ENCODE measurements at regions not wholly inside any gene's neighbourhood (a gene's known extent, or its start where the extent isn't known, plus 50 kb on each side); places are given as distances from the start of the nearest gene placed in this dataset.

- no peak for DNase-seq (ENCODE audit: low spot score)
- FAIRE-seq: no peak
Observed at GRCh38 chr4:136458326-136458725, 1074.0 kb downstream of the PCDH18 start.

DNA sequence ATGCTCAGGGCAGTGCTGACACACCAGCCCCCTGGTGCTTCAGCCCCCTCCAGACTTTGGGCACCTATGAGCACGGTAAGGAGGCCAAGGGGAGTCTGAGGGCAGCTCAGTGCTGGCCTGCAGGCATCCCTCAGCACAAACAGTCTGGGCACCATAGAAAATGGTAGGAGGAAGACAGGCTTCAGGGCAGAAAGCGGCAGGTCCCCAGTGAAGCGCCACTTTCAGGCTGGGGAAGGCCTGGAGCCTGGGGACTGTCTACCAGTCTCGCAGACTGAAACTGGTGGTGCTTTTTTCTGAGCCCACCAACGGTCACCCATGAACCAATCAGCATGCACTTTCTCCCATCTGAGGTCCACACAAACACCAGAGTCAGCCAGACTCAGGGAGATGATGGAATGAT lies 1074.7 kb downstream of the PCDH18 start:
- FAIRE-seq: no peak
- no peak for DNase-seq (ENCODE audit: low spot score)

DNA sequence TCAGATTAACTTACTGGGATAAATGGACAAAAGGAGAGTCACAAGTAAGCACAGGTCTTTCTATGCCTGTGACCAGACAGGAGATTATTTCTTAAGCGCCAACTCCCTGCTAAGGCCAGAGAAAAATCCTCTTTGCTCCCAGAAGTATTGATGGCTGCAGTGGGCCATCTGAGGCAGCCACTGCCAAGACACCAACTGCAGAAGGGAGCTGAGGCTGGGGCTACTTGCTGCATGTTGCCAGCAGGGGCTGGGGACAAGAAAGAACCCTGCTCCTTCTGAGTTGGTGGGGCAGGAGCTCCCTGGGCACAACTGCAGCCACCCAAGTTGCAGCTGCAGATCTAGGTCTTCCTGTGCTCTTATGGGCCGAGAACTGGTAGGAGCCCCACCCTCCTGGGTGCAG lies 1075.3 kb downstream of the PCDH18 start:
- DNase-seq (ENCODE audit: low spot score) (no peak), FAIRE-seq (no peak)

GRCh38 chr4:136443006-136443405 lies 1089.3 kb downstream of the PCDH18 start:
- no peak for DNase-seq (ENCODE audit: low spot score)
- FAIRE-seq: no peak

- FAIRE-seq (no peak), DNase-seq (ENCODE audit: low spot score) (no peak)
Observed at GRCh38 chr4:136442447-136442846, 1089.8 kb downstream of the PCDH18 start.

DNA sequence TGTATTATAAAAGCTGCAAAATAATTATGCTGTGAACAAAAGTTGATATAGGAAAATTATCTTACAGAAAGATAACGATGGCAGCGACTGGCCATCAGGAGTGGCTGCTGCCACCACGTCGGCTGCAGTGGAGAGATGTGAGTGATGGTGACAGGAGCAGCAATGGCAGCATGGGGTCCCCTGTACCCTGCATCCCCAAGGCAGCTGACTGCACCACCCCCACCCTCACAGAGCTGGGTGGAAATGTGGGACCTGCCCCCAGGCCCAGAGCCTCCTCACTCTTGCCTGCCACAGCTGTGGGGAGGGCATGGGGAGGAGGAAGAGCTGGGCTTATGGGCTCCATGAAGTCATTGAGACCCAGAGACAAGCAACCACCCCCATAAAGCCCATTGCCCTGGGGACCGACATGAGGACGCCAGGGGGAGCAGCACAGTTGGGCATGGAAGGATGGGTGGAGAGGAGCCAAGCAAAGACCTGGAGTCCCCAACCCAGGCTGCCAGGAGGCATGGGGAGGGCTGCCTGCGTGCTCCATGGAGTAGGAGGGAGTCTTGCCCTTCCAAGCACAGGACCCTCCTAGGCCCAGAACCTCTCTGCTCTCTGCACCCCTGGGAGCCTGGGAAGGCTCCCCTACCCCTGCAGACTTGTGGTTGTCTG lies 1090.5 kb downstream of the PCDH18 start:
- FAIRE-seq: no peak

GRCh38 chr4:136438645-136439044 lies 1093.6 kb downstream of the PCDH18 start:
- FAIRE-seq: no peak
- no peak for DNase-seq (ENCODE audit: low spot score)

More for the DNA sequence above, 1090.5 kb downstream of the PCDH18 start:
- no peak for DNase-seq (ENCODE audit: low spot score)

DNA sequence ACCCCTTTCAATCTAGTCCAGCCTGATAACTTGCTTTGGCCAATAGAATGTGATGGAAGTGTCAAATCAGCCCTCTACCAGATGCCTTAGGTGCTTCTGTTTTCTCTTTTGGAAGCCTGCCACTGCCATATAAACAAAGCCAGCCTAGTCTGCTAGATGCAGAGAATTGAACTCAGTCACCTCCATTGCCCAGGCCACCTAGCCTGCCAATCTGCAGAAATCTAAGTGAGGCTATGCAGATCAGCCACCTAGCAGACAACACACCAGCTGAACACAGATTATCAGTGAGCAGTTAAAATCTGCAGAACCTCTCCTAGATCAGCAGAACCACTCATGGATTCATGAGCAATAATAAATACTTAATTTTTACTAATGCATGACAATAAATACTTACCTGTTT lies 1108.2 kb downstream of the PCDH18 start:
- no peak for DNase-seq (ENCODE audit: low spot score)
- no peak for FAIRE-seq

DNA sequence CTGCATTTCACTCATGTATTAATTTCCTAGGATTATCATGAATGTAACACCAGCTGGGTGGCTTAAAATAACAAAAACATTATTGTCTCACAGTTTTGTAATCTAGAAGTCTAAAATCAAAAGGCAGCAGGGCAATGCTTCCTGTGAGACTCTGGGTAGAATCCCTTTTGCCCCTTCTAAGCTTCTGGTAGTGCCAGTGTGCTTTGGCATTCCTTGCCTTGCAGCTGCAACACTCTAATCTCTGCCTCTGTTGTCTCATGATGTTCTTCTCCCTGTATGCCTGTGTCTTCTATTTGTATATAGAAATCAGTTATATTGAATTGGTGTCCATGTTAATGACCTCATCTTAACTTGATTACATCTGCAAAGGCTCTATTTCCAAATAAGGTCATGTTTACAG lies 1117.3 kb downstream of the PCDH18 start:
- DNase-seq (ENCODE audit: low spot score) (no peak), FAIRE-seq (no peak)

DNA sequence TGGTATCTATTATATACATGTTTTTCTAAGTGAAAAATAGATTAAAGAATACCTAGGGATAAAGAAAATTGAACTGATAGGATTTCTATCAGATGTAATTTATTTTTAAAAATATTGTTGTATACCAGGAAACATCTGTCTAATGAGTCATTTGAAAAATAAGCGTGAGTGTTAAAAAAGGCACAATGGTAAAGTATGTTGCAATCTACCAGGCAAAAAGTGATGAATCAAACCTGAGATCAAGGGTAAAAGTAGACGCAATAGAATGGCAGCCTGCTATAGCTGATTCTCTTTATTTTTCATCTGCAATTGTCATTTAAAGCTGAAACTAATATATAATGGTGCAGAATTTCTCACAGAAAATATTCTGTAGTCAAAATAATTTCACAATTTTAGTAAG lies 1119.6 kb downstream of the PCDH18 start:
- DNase-seq (ENCODE audit: low spot score) (no peak), FAIRE-seq (no peak)

- no peak for FAIRE-seq
- no peak for DNase-seq (ENCODE audit: low spot score)
Observed at GRCh38 chr4:136400829-136401228, 1131.5 kb downstream of the PCDH18 start.

- DNase-seq (ENCODE audit: low spot score): no peak
Observed at GRCh38 chr4:136395212-136395722, 1137.0 kb downstream of the PCDH18 start.

GRCh38 chr4:136392576-136392975 lies 1139.7 kb downstream of the PCDH18 start:
- DNase-seq (ENCODE audit: low spot score) (no peak), FAIRE-seq (no peak)

More at GRCh38 chr4:136395212-136395722, 1137.0 kb downstream of the PCDH18 start:
- FAIRE-seq: no peak

DNA sequence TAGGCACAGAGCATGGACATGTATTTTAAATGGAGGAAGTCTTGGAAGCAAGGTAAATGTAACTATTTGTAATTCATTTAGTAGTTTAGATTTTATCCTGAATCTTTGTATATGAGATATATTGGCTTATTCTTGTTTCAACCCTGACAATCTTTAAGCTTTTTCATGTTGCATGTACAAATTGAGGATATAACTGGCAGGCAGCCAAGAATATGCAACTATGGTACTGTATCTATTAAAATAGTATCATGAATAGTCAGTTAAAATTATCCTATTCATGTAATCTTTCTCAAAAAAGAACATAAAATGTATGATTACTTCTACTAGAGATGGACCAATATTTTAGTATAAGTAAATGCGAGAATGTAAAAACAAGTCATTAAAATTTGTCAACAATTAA lies 1141.5 kb downstream of the PCDH18 start:
- FAIRE-seq: no peak
- no peak for DNase-seq (ENCODE audit: low spot score)

DNA sequence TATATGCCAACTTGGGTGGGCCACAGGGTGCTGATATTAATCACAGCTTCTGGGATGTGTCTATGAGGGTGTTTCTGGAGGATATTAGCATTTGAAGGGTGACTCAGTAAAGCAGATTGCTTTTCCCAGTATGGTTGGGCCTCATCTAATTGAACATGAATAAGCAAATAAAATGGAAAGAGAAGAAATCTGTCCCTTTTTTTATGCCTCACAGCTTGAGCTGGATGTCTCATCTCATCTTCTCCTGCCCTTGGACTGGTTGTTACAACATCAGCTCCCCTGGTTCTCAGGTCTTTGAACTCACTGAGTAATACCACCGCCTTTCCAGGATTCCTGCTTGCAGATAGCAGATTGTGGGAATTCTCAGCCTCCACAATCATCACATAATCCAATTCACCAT lies 1149.2 kb downstream of the PCDH18 start:
- FAIRE-seq: no peak
- DNase-seq (ENCODE audit: low spot score): no peak

GRCh38 chr4:136371231-136371630 lies 1161.1 kb downstream of the PCDH18 start:
- no peak for FAIRE-seq
- no peak for DNase-seq (ENCODE audit: low spot score)

DNA sequence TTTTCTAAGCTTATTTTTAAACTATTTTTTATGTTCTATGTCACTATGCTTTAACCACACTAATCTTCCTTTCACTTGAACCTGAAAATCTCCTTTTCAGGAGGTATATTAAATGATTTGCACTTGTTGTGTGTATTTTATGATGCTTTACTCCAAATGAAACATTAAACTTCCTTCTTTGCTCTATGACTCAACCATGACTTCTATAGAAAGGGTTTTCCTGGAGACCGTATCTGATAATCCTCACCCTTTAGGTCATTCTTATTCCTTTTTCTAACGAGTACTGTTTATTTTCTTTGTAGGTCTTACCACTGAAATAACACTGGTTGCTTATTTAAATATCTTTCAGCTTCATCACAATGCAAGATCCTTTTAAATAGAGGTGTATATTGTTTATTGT lies 1163.2 kb downstream of the PCDH18 start:
- no peak for FAIRE-seq
- DNase-seq (ENCODE audit: low spot score): no peak

GRCh38 chr4:136357556-136357955 lies 1174.7 kb downstream of the PCDH18 start:
- DNase-seq (ENCODE audit: low spot score) (no peak), FAIRE-seq (no peak)

GRCh38 chr4:136355970-136356369 lies 1176.3 kb downstream of the PCDH18 start:
- DNase-seq (ENCODE audit: low spot score) (no peak), FAIRE-seq (no peak)

- FAIRE-seq: no peak
- no peak for DNase-seq (ENCODE audit: low spot score)
Observed at GRCh38 chr4:136343340-136343739, 1189.0 kb downstream of the PCDH18 start.

DNA sequence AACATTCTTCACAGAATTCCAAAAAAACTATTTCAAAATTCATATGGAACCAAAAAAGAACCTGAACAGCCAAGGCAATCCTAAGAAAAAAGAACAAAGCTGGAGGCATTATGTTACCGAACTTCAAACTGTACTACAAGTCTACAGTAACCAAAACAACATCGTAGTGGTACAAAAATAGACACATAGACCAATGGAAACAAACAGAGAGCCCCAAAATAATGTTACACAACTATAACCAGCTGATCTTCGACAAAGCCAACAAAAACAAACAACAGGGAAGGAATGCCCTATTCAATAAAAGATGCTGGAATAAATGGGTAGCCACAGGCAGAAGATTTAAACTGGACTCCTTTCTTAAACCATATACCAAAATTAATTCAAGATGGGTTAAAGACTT lies 1189.6 kb downstream of the PCDH18 start:
- no peak for DNase-seq (ENCODE audit: low spot score)
- FAIRE-seq: no peak

DNA sequence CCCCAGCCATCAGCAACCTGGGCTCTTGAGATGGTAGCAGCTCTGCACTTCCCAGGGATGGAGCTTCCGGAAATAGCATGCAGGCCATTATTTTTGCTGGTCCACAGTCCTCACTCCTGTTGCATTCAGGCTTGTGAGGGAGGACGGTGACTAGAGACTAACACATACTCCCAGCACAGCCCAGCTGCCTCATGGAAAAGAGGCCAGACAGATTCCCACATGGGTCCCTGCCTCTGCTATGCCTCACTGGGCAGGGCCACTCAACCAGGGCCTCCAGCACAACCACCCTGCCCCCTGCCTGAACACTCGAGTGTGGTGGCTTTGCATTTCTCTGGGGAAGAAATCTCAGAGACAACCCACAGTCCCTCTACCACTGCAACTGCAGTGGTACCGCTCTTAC lies 1195.1 kb downstream of the PCDH18 start:
- FAIRE-seq: peak; percentile 25
- peak; percentile 39 for DNase-seq (ENCODE audit: low spot score)

DNA sequence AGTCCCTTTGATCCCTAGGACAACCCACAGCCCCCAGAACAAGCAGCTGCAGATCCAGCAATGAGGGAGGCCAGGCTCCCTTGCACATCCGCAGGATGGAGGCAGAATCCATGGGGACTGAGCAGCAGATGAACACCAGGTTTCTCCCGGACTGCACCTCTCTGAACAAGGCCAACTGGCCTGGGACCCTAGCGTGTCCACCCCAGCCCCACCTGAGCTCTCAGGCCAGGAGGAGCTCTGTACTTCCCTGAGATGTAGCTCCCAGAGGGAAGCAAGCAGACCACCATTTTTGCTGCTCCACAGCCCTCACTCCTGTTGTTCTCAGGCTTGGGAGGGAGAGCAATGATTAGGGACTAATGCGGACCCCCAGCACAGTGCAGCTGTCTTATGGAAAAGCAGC lies 1195.8 kb downstream of the PCDH18 start:
- FAIRE-seq (no peak), DNase-seq (ENCODE audit: low spot score) (no peak)

All from RCC 7860 (cell line).